K562 (cell line): ENCODE measurements at regions not wholly inside any gene's neighbourhood (a gene's known extent, or its start where the extent isn't known, plus 50 kb on each side); places are given as distances from the start of the nearest gene placed in this dataset.

Source experiments
- CTCF ChIP-seq, 3 experiments: IDR thresholded peaks in 2 of 3; conservative IDR thresholded peaks in 1 of 3; 2 replicates each; pipeline ENCODE4 v1.5.1; 2011 to 2012; ENCODE audit warnings: low read length in 3 of 3, mild to moderate bottlenecking in 3 of 3, control low read depth in 2 of 3, improper control_type of control experiment in 1 of 3, inconsistent platforms in 1 of 3, low read depth in 1 of 3, mixed read lengths in 1 of 3, moderate library complexity in 1 of 3; ENCODE audit not compliant: insufficient read depth in 2 of 3
- E2F3 ChIP-seq: fragments of 250-450 bp; sonication (Bioruptor Pico); IDR thresholded peaks from 2 replicates; pipeline ENCODE4 v1.4.0; 2020; ENCODE audit warnings: mild to moderate bottlenecking
- EGR1 ChIP-seq: fragments of 450-650 bp; conservative IDR thresholded peaks from 2 replicates; pipeline ENCODE4 v1.6.1; 2017; ENCODE audit warnings: mild to moderate bottlenecking
- ELF4 ChIP-seq: fragments of 450-650 bp; formaldehyde crosslinking; IDR thresholded peaks from 2 replicates; pipeline ENCODE4 v1.4.0; 2022; ENCODE audit warnings: missing genetic modification characterization
- HMG20B ChIP-seq: fragments of 250-450 bp; sonication (Bioruptor Pico); IDR thresholded peaks from 2 replicates; pipeline ENCODE4 v1.5.0; 2021; ENCODE audit warnings: mild to moderate bottlenecking
- HOMEZ ChIP-seq: fragments of 250-450 bp; sonication (Bioruptor Pico); IDR thresholded peaks from 2 replicates; pipeline ENCODE4 v1.4.0; 2020; ENCODE audit warnings: mild to moderate bottlenecking, moderate library complexity
- JUND ChIP-seq, 2 experiments: IDR thresholded peaks; 2 replicates in 1 of 2; 3 replicates in 1 of 2; pipeline ENCODE4 v1.6.1; 2011; ENCODE audit warnings: borderline replicate concordance in 2 of 2, low read depth in 2 of 2, low read length in 2 of 2, improper control_type of control experiment in 1 of 2, missing biosample characterization in 1 of 2, missing genetic modification characterization in 1 of 2, missing genetic modification reagents in 1 of 2
- PHF8 ChIP-seq: fragments of 200-600 bp; sonication (generic); IDR thresholded peaks from 2 replicates; pipeline ENCODE4 v1.6.1; 2012; ENCODE audit warnings: mixed run types, mild to moderate bottlenecking, inconsistent platforms, low read length, moderate library complexity, borderline replicate concordance
- POLR2A ChIP-seq: fragments of 450-650 bp; conservative IDR thresholded peaks from 2 replicates; pipeline ENCODE4 v1.6.1; 2016
- RBM22 ChIP-seq: fragments of 200-400 bp; formaldehyde crosslinking; IDR thresholded peaks from 2 replicates; pipeline ENCODE4 v1.6.1; 2018; ENCODE audit warnings: low read length, low read depth; ENCODE audit not compliant: poor library complexity, severe bottlenecking

GRCh38 chr18:78580835-78581339, 398.7 kb upstream of the SALL3 start:
- TF ChIP-seq CTCF (IDR thresholded peaks at IDR 0.05 in 2 of 3, conservative IDR thresholded peaks at IDR 0.05 in 1 of 3; ENCODE audit: insufficient read depth in 2 of 3, low read depth in 1 of 3, low read length in 3 of 3): 0 out of 6 replicates have a peak, but pooled peaks of 2 of the 3 experiments have one; percentile 2 to 26
- TF ChIP-seq EGR1: no peak
- TF ChIP-seq POLR2A: no peak
- TF ChIP-seq JUND (IDR thresholded peaks at IDR 0.05; ENCODE audit: borderline replicate concordance, low read depth, low read length): no peak
- TF ChIP-seq JUND (tag; IDR thresholded peaks at IDR 0.05; ENCODE audit: borderline replicate concordance, low read depth, low read length): no peak
- TF ChIP-seq RBM22: no peak
- TF ChIP-seq ELF4 (CRISPR knock-in tag): no peak
- TF ChIP-seq HOMEZ (CRISPR knock-in tag): no peak
- no peak for TF ChIP-seq HMG20B (CRISPR knock-in tag)
- no peak for TF ChIP-seq PHF8
- no peak for TF ChIP-seq E2F3 (CRISPR knock-in tag)
